HG03064 (cell line): ENCODE measurements at regions not wholly inside any gene's neighbourhood (a gene's known extent, or its start where the extent isn't known, plus 50 kb on each side); places are given as distances from the start of the nearest gene placed in this dataset.
"Not testable (repeated sequence)": the region's sequence is repeated elsewhere in the genome, so short reads cannot be mapped to it uniquely, and the experiment has no call there.

Experiments
- ATAC-seq: cut with Tn5 transposase; IDR thresholded peaks from one replicate; pipeline ENCODE4 v1.9.1; 2021; ENCODE audit warnings: low read depth; ENCODE audit not compliant: unreplicated experiment

DNA sequence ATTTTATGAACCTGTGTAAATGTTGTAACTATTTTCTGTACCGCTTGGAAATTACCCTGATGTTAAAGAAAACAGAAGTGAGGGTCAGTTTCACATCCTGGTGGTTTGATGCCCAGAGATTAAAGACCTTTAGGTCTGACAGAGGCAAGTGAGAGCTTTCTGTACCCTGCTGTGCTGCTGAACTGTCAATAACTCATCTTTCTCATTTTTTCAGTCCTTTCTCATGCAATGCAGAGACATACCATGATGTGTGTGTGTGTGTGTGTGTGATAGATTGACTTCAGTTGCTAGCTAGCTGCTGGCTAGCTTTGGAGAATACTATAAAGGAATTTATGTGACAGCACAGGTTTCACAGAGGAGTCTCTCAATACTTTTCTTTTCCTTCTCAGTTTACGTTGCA, 2025.6 kb upstream of the LRRTM1 start:
- ATAC-seq, result no peak

DNA sequence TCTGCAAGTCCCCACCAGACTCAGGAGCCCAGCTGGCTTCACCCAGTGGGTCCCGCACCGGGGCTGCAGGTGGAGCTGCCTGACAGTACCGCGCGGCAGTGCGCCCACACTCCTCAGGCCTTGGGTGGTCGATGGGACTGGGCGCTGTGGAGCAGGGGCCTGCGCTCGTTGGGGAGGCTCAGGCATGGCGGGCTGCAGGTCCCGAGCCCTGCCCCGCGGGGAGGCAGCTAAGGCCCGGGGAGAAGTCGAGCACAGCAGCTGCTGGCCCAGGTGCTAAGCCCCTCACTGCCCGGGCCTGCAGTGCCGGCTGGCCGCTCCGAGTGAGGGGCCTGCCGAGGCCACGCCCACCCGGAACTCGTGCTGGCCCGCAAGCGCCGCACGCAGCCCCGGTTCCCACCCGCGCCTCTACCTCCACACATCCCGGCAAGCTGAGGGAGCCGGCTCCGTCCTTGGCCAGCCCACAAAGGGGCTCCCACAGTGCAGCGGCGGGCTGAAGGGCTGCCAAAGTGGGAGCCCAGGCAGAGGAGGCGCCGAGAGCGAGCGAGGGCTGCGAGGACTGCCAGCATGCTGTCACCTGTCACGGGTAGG, 2021.7 kb upstream of the LRRTM1 start:
- ATAC-seq, result not testable (repeated sequence)

- ATAC-seq, result no peak
These were observed 2015.7 kb upstream of the LRRTM1 start for GRCh38 chr2:82320296-82320695.

GRCh38 chr2:82317012-82317411, 2012.5 kb upstream of the LRRTM1 start:
- ATAC-seq, result no peak

DNA sequence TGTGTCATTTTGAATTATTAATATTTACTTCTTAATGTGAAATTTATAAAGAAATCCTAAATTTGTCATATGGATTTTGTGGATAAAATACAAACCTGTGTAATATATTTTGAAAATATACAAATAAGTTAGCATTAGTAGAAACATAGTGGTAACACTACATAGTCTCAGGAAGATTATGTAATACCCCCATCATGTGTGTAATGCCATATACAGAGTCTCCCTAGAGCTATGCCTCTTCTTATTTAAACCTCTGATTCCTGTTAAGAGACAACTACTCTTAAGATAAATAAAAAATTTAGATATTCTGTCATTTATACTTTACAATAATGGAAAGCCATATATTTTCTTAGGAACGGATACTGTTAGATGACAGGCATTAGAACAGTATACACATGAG, 2012.0 kb upstream of the LRRTM1 start:
- ATAC-seq, result no peak

DNA sequence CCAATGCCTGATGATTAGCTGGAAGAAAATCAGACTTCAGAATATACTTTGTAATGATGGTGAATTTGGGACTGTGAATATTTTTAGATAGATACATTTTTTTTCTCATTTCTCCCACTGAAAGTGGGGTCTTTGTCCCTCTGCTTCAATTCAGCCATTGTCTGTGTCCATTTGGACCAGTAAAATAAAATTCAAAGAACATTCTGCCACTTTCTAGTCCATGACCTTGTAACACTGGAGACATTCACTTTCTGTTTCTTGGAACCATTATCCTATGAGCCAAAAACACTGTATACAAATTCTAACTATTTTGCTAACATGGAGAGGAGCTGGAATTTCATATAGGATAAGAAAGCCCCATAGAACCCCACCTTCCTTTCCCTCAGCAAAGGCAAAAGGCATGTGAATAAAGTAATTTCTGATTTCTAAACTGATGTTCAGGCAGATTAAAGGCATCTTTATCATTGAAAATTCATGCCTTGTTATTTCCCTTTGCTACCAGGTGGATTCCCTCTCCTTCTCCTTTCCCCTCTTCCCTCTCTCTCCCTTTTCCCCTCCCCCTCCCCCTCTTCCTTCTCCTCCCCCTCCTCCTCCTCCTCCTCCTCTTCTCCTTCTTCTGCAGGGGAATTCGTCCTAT, 2010.4 kb upstream of the LRRTM1 start:
- ATAC-seq, result no peak

GRCh38 chr2:82307511-82307910, 2003.0 kb upstream of the LRRTM1 start:
- ATAC-seq, result no peak

DNA sequence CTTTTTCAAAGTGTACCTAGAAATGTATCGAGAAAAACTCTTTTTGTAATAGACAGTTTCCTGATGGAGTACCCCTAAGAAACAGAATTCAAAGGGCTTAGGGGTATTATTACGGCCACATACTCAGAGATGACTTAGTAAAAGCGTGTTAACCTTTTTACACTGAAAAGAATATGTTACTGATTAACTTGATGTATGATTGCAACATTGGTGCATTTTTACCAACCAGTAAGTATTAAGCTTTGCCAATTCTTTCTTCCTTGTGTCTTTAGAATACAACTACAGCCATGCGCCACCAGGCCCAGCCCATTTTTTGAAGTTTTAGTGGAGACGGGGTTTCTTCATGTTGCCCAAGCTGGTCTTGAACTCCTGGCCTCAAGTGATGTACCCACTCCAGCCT, 1997.0 kb upstream of the LRRTM1 start:
- no peak for ATAC-seq

- no peak for ATAC-seq
These were observed 1984.9 kb upstream of the LRRTM1 start for GRCh38 chr2:82289446-82289845.

GRCh38 chr2:82283075-82283474, 1978.5 kb upstream of the LRRTM1 start:
- no peak for ATAC-seq

- no peak for ATAC-seq
These were observed 1977.7 kb upstream of the LRRTM1 start for GRCh38 chr2:82282111-82282882.

- no peak for ATAC-seq
These were observed 1974.8 kb upstream of the LRRTM1 start for GRCh38 chr2:82279367-82279766.

- no peak for ATAC-seq
These were observed 1973.9 kb upstream of the LRRTM1 start for GRCh38 chr2:82278416-82278815.

DNA sequence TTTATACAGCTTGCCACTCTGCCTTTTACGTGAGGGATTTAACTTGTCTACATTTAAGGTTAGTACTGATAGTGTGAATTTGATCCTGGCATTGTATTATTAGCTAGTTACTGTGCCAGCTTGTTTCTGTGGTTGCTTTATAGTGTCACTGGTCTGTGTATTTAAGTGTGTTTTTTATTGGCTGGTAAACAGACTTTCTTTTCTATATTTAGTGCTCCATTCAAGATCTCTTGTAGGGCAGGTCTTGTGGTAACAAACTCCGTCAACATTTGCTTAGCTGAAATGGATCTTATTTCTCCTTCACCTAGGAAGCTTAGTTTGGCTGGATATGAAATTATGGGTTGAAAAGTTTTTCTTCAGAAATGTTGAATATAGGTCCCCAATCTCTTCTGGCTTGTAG, 1971.0 kb upstream of the LRRTM1 start:
- no peak for ATAC-seq

GRCh38 chr2:82268446-82268845, 1963.9 kb upstream of the LRRTM1 start:
- ATAC-seq, result no peak

GRCh38 chr2:82260521-82260920, 1956.0 kb upstream of the LRRTM1 start:
- no peak for ATAC-seq

GRCh38 chr2:82259551-82259950, 1955.0 kb upstream of the LRRTM1 start:
- no peak for ATAC-seq

- ATAC-seq, result no peak
These were observed 1953.4 kb upstream of the LRRTM1 start for GRCh38 chr2:82257796-82258555.

DNA sequence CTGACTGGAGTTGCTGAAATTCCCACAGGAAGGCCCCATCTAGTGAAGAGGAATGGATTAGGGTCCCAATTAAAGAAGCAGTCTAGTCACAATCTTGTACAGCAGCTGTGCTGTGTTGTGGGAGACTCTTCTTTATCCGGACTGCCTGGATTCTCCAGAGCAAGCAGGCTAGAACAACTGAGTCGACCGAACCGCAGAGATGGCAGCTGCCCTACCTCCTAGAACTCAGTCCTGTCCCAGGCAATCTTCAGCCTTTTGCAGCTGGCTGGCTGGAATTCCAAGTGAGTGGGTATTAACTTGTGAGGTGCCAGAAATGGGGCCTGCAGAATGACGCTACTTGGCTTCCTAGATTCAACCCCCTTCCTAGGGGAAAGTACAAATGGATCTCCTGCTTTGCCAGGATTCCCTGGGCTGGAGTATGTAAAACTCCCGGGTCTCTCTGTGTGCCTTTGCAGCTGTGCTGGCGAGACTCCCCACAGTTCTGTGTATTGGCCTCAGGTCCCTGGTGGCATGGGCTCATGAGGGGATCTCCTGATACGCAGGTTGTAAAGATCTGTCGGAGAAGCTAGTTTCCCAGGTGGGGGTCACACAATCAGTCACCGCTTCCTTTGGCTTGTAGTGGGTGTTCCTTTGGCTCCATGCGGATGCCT, 1952.6 kb upstream of the LRRTM1 start:
- no peak for ATAC-seq

- ATAC-seq, result no peak
These were observed 1951.7 kb upstream of the LRRTM1 start for GRCh38 chr2:82256288-82256687.

GRCh38 chr2:82254728-82255127, 1950.2 kb upstream of the LRRTM1 start:
- no peak for ATAC-seq
